IMR-90 (cell line): ENCODE measurements at regions not wholly inside any gene's neighbourhood (a gene's known extent, or its start where the extent isn't known, plus 50 kb on each side); places are given as distances from the start of the nearest gene placed in this dataset.

ENCODE experiments used
- ATAC-seq: fragments of 200-7000 bp; cut with Tn5 transposase; 2 replicates; pipeline ENCODE4 v1.9.1; 2020; ENCODE audit warnings: low read depth, mild to moderate bottlenecking, moderate library complexity
- BruUV-seq: library from RNA; stranded (reverse); fragments of 400-500 nt; replicated peaks from 2 replicates; lab custom pipeline; 2021; lab: Mats Ljungman, UMichigan
- CTCF ChIA-PET: fragments of 300-600 bp; formaldehyde crosslinking; extraction: SDS; loops from one replicate; lab custom pipeline; 2021; ENCODE audit warnings: antibody characterized with exemption; lab: Yijun Ruan, JAX
- POLR2A ChIA-PET: fragments of 300-600 bp; sonication (Branson Sonifier 250); formaldehyde crosslinking; loops from one replicate; lab custom pipeline; 2022; ENCODE audit warnings: antibody characterized with exemption; ENCODE audit not compliant: unreplicated experiment; lab: Charles Lee
- DNase-seq: peaks from one replicate; pipeline ENCODE4 v3.0.0; 2013
- H2AFZ ChIP-seq: replicated peaks from 2 replicates; pipeline ENCODE3; 2013; ENCODE audit warnings: low read length, mild to moderate bottlenecking; ENCODE audit not compliant: poor library complexity
- H2AK5ac ChIP-seq: 2 replicates; pipeline ENCODE4 v1.6.1; 2013; ENCODE audit warnings: low read depth, low read length, inconsistent platforms
- H2AK9ac ChIP-seq: replicated peaks from 2 replicates; pipeline ENCODE3; 2013; ENCODE audit warnings: mild to moderate bottlenecking, low read depth, low read length, moderate library complexity; ENCODE audit not compliant: poor library complexity
- H2BK120ac ChIP-seq: 2 replicates; pipeline ENCODE4 v1.6.1; 2013; ENCODE audit warnings: low read depth, low read length, inconsistent platforms
- H2BK15ac ChIP-seq: 3 replicates; pipeline ENCODE4 v1.6.1; 2013; ENCODE audit warnings: low read depth, low read length, inconsistent platforms
- H2BK20ac ChIP-seq: 2 replicates; pipeline ENCODE4 v1.6.1; 2013; ENCODE audit warnings: low read depth, mild to moderate bottlenecking, inconsistent platforms, low read length, moderate library complexity
- H2BK5ac ChIP-seq: 2 replicates; pipeline ENCODE4 v1.6.1; 2013; ENCODE audit warnings: mild to moderate bottlenecking, low read depth, low read length, inconsistent platforms; ENCODE audit not compliant: poor library complexity, severe bottlenecking
- H3K14ac ChIP-seq: replicated peaks from 2 replicates; pipeline ENCODE4 v1.6.1; 2013; ENCODE audit warnings: low read depth, low read length, inconsistent platforms
- H3K18ac ChIP-seq: 2 replicates; pipeline ENCODE4 v1.6.1; 2013; ENCODE audit warnings: low read depth, low read length, control low read depth
- H3K23ac ChIP-seq: 2 replicates; pipeline ENCODE4 v1.6.1; 2013; ENCODE audit warnings: low read depth, low read length, inconsistent platforms
- H3K27ac ChIP-seq: 2 replicates; pipeline ENCODE4 v1.5.1; 2013; ENCODE audit warnings: mild to moderate bottlenecking, control low read depth, low read length; ENCODE audit not compliant: insufficient read depth
- H3K27me3 ChIP-seq: 2 replicates; pipeline ENCODE4 v1.6.1; 2013; ENCODE audit warnings: low read length; ENCODE audit not compliant: control insufficient read depth, insufficient read depth
- H3K36me3 ChIP-seq: 2 replicates; pipeline ENCODE4 v1.6.1; 2013; ENCODE audit warnings: low read length, mixed read lengths; ENCODE audit not compliant: control insufficient read depth, insufficient read depth
- H3K4ac ChIP-seq: 2 replicates; pipeline ENCODE4 v1.6.1; 2013; ENCODE audit warnings: low read depth, low read length, inconsistent platforms
- H3K4me1 ChIP-seq: 2 replicates; pipeline ENCODE4 v1.6.1; 2013; ENCODE audit warnings: low read length, mixed read lengths; ENCODE audit not compliant: control insufficient read depth, insufficient read depth
- H3K4me2 ChIP-seq: 2 replicates; pipeline ENCODE4 v1.6.1; 2013; ENCODE audit warnings: low read depth, mild to moderate bottlenecking, control low read depth, low read length, moderate library complexity
- H3K4me3 ChIP-seq: 2 replicates; pipeline ENCODE4 v1.5.1; 2013; ENCODE audit warnings: low read depth, mild to moderate bottlenecking, control low read depth, low read length, moderate library complexity; ENCODE audit not compliant: insufficient read depth
- H3K56ac ChIP-seq: 2 replicates; pipeline ENCODE4 v1.6.1; 2013; ENCODE audit warnings: low read length, inconsistent platforms; ENCODE audit not compliant: insufficient read depth; ENCODE audit errors: extremely low read depth
- H3K79me1 ChIP-seq, 2 experiments: 2 replicates each; pipeline ENCODE4 v1.6.1; 2013; ENCODE audit warnings: low read length in 2 of 2, inconsistent platforms in 1 of 2, low read depth in 1 of 2
- H3K9ac ChIP-seq: 2 replicates; pipeline ENCODE4 v1.6.1; 2013; ENCODE audit warnings: low read depth, low read length, control low read depth
- H3K9me1 ChIP-seq: 2 replicates; pipeline ENCODE4 v1.6.1; 2013; ENCODE audit warnings: low read length, inconsistent platforms; ENCODE audit not compliant: insufficient read depth
- H3K9me3 ChIP-seq: 2 replicates; pipeline ENCODE4 v1.6.1; 2013; ENCODE audit warnings: low read length; ENCODE audit not compliant: control insufficient read depth, insufficient read depth
- H4K20me1 ChIP-seq: 2 replicates; pipeline ENCODE4 v1.6.1; 2013; ENCODE audit warnings: low read length, inconsistent platforms; ENCODE audit not compliant: insufficient read depth
- H4K5ac ChIP-seq: 2 replicates; pipeline ENCODE4 v1.6.1; 2013; ENCODE audit warnings: mild to moderate bottlenecking, low read depth, low read length, control low read depth
- H4K8ac ChIP-seq, 2 experiments: 2 replicates each; pipeline ENCODE4 v1.6.1; 2013; ENCODE audit warnings: low read depth in 2 of 2, low read length in 2 of 2, control low read depth in 1 of 2, inconsistent platforms in 1 of 2
- H4K91ac ChIP-seq: 2 replicates; pipeline ENCODE4 v1.6.1; 2013; ENCODE audit warnings: low read depth, low read length, inconsistent platforms; ENCODE audit not compliant: insufficient read depth
- BHLHE40 ChIP-seq: fragments of 150-350 bp; IDR thresholded peaks from 2 replicates; pipeline ENCODE4 v1.6.1; 2016; ENCODE audit warnings: mild to moderate bottlenecking, low read depth, low read length
- CEBPB ChIP-seq: IDR thresholded peaks from 2 replicates; pipeline ENCODE4 v1.6.1; 2012; ENCODE audit warnings: low read depth, low read length, improper control_type of control experiment
- CHD1 ChIP-seq: IDR thresholded peaks from 2 replicates; pipeline ENCODE4 v1.6.1; 2012; ENCODE audit warnings: low read depth, low read length, improper control_type of control experiment
- CTCF ChIP-seq: conservative IDR thresholded peaks from 2 replicates; pipeline ENCODE4 v1.5.1; 2012; ENCODE audit warnings: mild to moderate bottlenecking, low read depth, low read length, improper control_type of control experiment
- ELK1 ChIP-seq: fragments of 150-350 bp; IDR thresholded peaks from 2 replicates; pipeline ENCODE4 v1.6.1; 2016; ENCODE audit warnings: low read depth, mild to moderate bottlenecking, low read length, moderate library complexity, borderline replicate concordance
- FOS ChIP-seq: fragments of 150-350 bp; IDR thresholded peaks from 2 replicates; pipeline ENCODE4 v1.6.1; 2016; ENCODE audit warnings: low read depth, low read length
- MAFK ChIP-seq: IDR thresholded peaks from 2 replicates; pipeline ENCODE4 v1.6.1; 2012; ENCODE audit warnings: low read depth, low read length, improper control_type of control experiment
- MAZ ChIP-seq: IDR thresholded peaks from 2 replicates; pipeline ENCODE4 v1.6.1; 2012; ENCODE audit warnings: low read depth, mild to moderate bottlenecking, low read length, improper control_type of control experiment, moderate library complexity, borderline replicate concordance
- MXI1 ChIP-seq: IDR thresholded peaks from 2 replicates; pipeline ENCODE4 v1.6.1; 2012; ENCODE audit warnings: low read depth, mild to moderate bottlenecking, low read length, moderate library complexity, borderline replicate concordance
- NFE2L2 ChIP-seq: fragments of 150-350 bp; IDR thresholded peaks from 2 replicates; pipeline ENCODE4 v1.6.1; 2016; ENCODE audit warnings: low read depth, mild to moderate bottlenecking, low read length
- POLR2A ChIP-seq: IDR thresholded peaks from 2 replicates; pipeline ENCODE4 v1.6.1; 2012; ENCODE audit warnings: mild to moderate bottlenecking, low read depth, low read length
- RAD21 ChIP-seq: IDR thresholded peaks from 2 replicates; pipeline ENCODE4 v1.6.1; 2012; ENCODE audit warnings: low read length, improper control_type of control experiment
- RCOR1 ChIP-seq: IDR thresholded peaks from 2 replicates; pipeline ENCODE4 v1.6.1; 2012; ENCODE audit warnings: mild to moderate bottlenecking, low read length, improper control_type of control experiment; ENCODE audit not compliant: insufficient replicate concordance
- RFX5 ChIP-seq: IDR thresholded peaks from 2 replicates; pipeline ENCODE4 v1.8.0; 2012; ENCODE audit warnings: low read depth, mild to moderate bottlenecking, low read length, moderate library complexity
- SMC3 ChIP-seq: fragments of 150-350 bp; IDR thresholded peaks from 2 replicates; pipeline ENCODE4 v1.6.1; 2016; ENCODE audit warnings: low read depth, mild to moderate bottlenecking, antibody characterized with exemption, low read length, moderate library complexity
- USF2 ChIP-seq: fragments of 150-350 bp; IDR thresholded peaks from 2 replicates; pipeline ENCODE4 v1.6.1; 2017; ENCODE audit warnings: mild to moderate bottlenecking, antibody characterized with exemption, low read length, low read depth
- WGBS, 2 experiments: methylation state at CpG; one replicate each; pipeline versions ENCODE4 v1.1.5 to v1.1.7; 2013; ENCODE audit warnings: missing lambda C conversion rate in 2 of 2; ENCODE audit not compliant: insufficient read length in 1 of 2; ENCODE audit errors: extremely low coverage in 2 of 2; 5-methylcytosine and 5-hydroxymethylcytosine counted together
- dilution Hi-C: fragments of 300-500 bp; cut with HindIII; formaldehyde crosslinking; loops from one replicate; pipeline ENCODE4 v1.14.3; 2018; ENCODE audit warnings: low sequenced_read_pairs; ENCODE audit not compliant: unreplicated experiment
- in situ Hi-C: fragments of 300-500 bp; cut with MboI; formaldehyde crosslinking; loops from 3 replicates; pipeline ENCODE4 v1.14.3; 2019; ENCODE audit warnings: low sequenced_read_pairs, inconsistent platforms, mixed read lengths
- intact Hi-C: fragments of 100-400 bp; cut with micrococcal nuclease; formaldehyde crosslinking; loops from 2 replicates; pipeline ENCODE4 v1.10.0; 2022

GRCh38 chr2:12613137-12613835, 103.5 kb upstream of the TRIB2 start:
- BruUV-seq, result no TSS peak
- TF ChIP-seq FOS (no peak), NFE2L2 (no peak), MXI1 (no peak), RCOR1 (no peak), CEBPB (no peak), CHD1 (no peak), POLR2A (no peak), ELK1 (no peak), RAD21 (no peak), MAZ (no peak), USF2 (no peak), RFX5 (no peak), CTCF (no peak), SMC3 (no peak), BHLHE40 (no peak), MAFK (no peak)
- H3K14ac ChIP-seq, result no peak overlapping the region
- H3K9ac ChIP-seq, result no peak overlapping the region
- H3K9me3 ChIP-seq, result no peaks in the 10 kb centered on the region
- H3K18ac ChIP-seq, result no peak overlapping the region
- H3K36me3 ChIP-seq, result no peaks in the 10 kb centered on the region
- H2BK20ac ChIP-seq, result no peak overlapping the region
- WGBS, 2 experiments, result no CpG with 5 or more reads among the region's 7 CpGs
- no peak overlapping the region for H4K5ac ChIP-seq
- no peaks in the 10 kb centered on the region for H3K79me1 ChIP-seq
- no peak overlapping the region for H2BK120ac ChIP-seq
- intact Hi-C loops (no loop called here), in situ Hi-C loops (no loop called here), dilution Hi-C loops (no loop called here)
- no peak overlapping the region for H3K27ac ChIP-seq
- no peak overlapping the region for H3K23ac ChIP-seq
- ATAC-seq, result no peak
- H2BK15ac ChIP-seq, result 0 out of 3 replicates have a peak overlapping the region, but pooled peaks have one; percentile 53
- no peaks in the 10 kb centered on the region for H4K20me1 ChIP-seq
- no peak overlapping the region for H3K4me3 ChIP-seq
- POLR2A ChIA-PET, result no interaction called here
- H4K91ac ChIP-seq, result no peak overlapping the region
- peak overlapping the region; percentile 16; the same call in 1 of the 2 replicates for H2AK5ac ChIP-seq
- H3K4me1 ChIP-seq, result peaks cover 1% of the 10 kb centered on the region; the same call in 1 of the 2 replicates
- no peaks in the 10 kb centered on the region for H3K27me3 ChIP-seq
- H4K8ac ChIP-seq, result no peak overlapping the region
- peak overlapping the region; percentile 16 for H2AK9ac ChIP-seq
- no peak for DNase-seq
- H3K4ac ChIP-seq, result no peak overlapping the region
- no peak overlapping the region for H2BK5ac ChIP-seq
- H3K56ac ChIP-seq, result no peak overlapping the region
- CTCF ChIA-PET, result interaction anchor here (0.9 to 1.2 kb wide), 2 partner anchors 10 to 12 kb away, joined by 3 to 4 read pairs; no protein-coding TSS in a partner anchor
- peak overlapping the region; percentile 71 for H2AFZ ChIP-seq
- H3K9me1 ChIP-seq, result 0 out of 2 replicates have a peak, but pooled peaks cover 6% of the 10 kb centered on the region
- no peak overlapping the region for H3K4me2 ChIP-seq
